ENCODE measurements at regions not wholly inside any gene's neighbourhood (a gene's known extent, or its start where the extent isn't known, plus 50 kb on each side); places are given as distances from the start of the nearest gene placed in this dataset.
"Not testable (repeated sequence)": the region's sequence is repeated elsewhere in the genome, so short reads cannot be mapped to it uniquely, and the experiment has no call there.

GRCh38 chrX:65451663-65452062 is 82.9 kb downstream of the LAS1L start:
- no peak overlapping the region for H3K27ac ChIP-seq (ENCODE audit: low read length)
- peaks cover 17% of the 10 kb centered on the region for H3K9me3 ChIP-seq (ENCODE audit: control insufficient read depth, low read depth, low read length)
- no peak overlapping the region for H3K9ac ChIP-seq (ENCODE audit: low read length)
- no peaks in the 10 kb centered on the region for H3K27me3 ChIP-seq (ENCODE audit: control insufficient read depth, insufficient read depth, low read length)
- H3K4me3 ChIP-seq (ENCODE audit: low read length), result no peak overlapping the region
- no peaks in the 10 kb centered on the region for H3K36me3 ChIP-seq (ENCODE audit: control insufficient read depth, low read depth, low read length)
- H3K4me1 ChIP-seq (ENCODE audit: control insufficient read depth, low read depth, low read length), result no peaks in the 10 kb centered on the region

GRCh38 chrX:65420154-65420553 is 114.4 kb downstream of the LAS1L start:
- no peaks in the 10 kb centered on the region for H3K4me1 ChIP-seq (ENCODE audit: control insufficient read depth, low read depth, low read length)
- no peaks in the 10 kb centered on the region for H3K36me3 ChIP-seq (ENCODE audit: control insufficient read depth, low read depth, low read length)
- H3K4me3 ChIP-seq (ENCODE audit: low read length), result no peak overlapping the region
- no peak overlapping the region for H3K27ac ChIP-seq (ENCODE audit: low read length)
- H3K9ac ChIP-seq (ENCODE audit: low read length), result no peak overlapping the region
- H3K27me3 ChIP-seq (ENCODE audit: control insufficient read depth, insufficient read depth, low read length), result no peaks in the 10 kb centered on the region
- H3K9me3 ChIP-seq (ENCODE audit: control insufficient read depth, low read depth, low read length), result peaks cover 13% of the 10 kb centered on the region

- Histone ChIP-seq H3K27me3 (ENCODE audit: control insufficient read depth, insufficient read depth, low read length) (peaks cover 25% of the 10 kb centered on the region), H3K4me3 (ENCODE audit: low read length) (peak overlapping the region; percentile 39), H3K9me3 (ENCODE audit: control insufficient read depth, low read depth, low read length) (peaks cover 22% of the 10 kb centered on the region)
- not testable (repeated sequence) for H3K27ac ChIP-seq (ENCODE audit: low read length); H3K4me1 ChIP-seq (ENCODE audit: control insufficient read depth, low read depth, low read length); H3K9ac ChIP-seq (ENCODE audit: low read length); H3K36me3 ChIP-seq (ENCODE audit: control insufficient read depth, low read depth, low read length)
Observed at GRCh38 chrX:65407662-65408061, 126.9 kb downstream of the LAS1L start.

- no peak overlapping the region for H3K27ac ChIP-seq (ENCODE audit: low read length)
- peak overlapping the region; percentile 39 for H3K4me3 ChIP-seq (ENCODE audit: low read length)
- H3K36me3 ChIP-seq (ENCODE audit: control insufficient read depth, low read depth, low read length), result no peaks in the 10 kb centered on the region
- H3K9ac ChIP-seq (ENCODE audit: low read length), result no peak overlapping the region
- no peaks in the 10 kb centered on the region for H3K4me1 ChIP-seq (ENCODE audit: control insufficient read depth, low read depth, low read length)
- H3K9me3 ChIP-seq (ENCODE audit: control insufficient read depth, low read depth, low read length), result peaks cover 22% of the 10 kb centered on the region
- peaks cover 25% of the 10 kb centered on the region for H3K27me3 ChIP-seq (ENCODE audit: control insufficient read depth, insufficient read depth, low read length)
Observed at GRCh38 chrX:65407157-65407626, 127.4 kb downstream of the LAS1L start.

- Histone ChIP-seq H3K9me3 (ENCODE audit: control insufficient read depth, low read depth, low read length) (peaks cover 22% of the 10 kb centered on the region), H3K4me1 (ENCODE audit: control insufficient read depth, low read depth, low read length) (no peaks in the 10 kb centered on the region), H3K36me3 (ENCODE audit: control insufficient read depth, low read depth, low read length) (no peaks in the 10 kb centered on the region), H3K4me3 (ENCODE audit: low read length) (peak overlapping the region; percentile 39), H3K27me3 (ENCODE audit: control insufficient read depth, insufficient read depth, low read length) (peaks cover 25% of the 10 kb centered on the region), H3K27ac (ENCODE audit: low read length) (no peak overlapping the region), H3K9ac (ENCODE audit: low read length) (no peak overlapping the region)
Observed at GRCh38 chrX:65406532-65406931, 128.1 kb downstream of the LAS1L start.

GRCh38 chrX:65392284-65392683 is 142.3 kb downstream of the LAS1L start:
- no peak overlapping the region for H3K4me3 ChIP-seq (ENCODE audit: low read length)
- H3K4me1 ChIP-seq (ENCODE audit: control insufficient read depth, low read depth, low read length), result no peaks in the 10 kb centered on the region
- no peak overlapping the region for H3K27ac ChIP-seq (ENCODE audit: low read length)
- peaks cover 21% of the 10 kb centered on the region for H3K9me3 ChIP-seq (ENCODE audit: control insufficient read depth, low read depth, low read length)
- H3K36me3 ChIP-seq (ENCODE audit: control insufficient read depth, low read depth, low read length), result no peaks in the 10 kb centered on the region
- no peaks in the 10 kb centered on the region for H3K27me3 ChIP-seq (ENCODE audit: control insufficient read depth, insufficient read depth, low read length)
- no peak overlapping the region for H3K9ac ChIP-seq (ENCODE audit: low read length)

GRCh38 chrX:65389120-65389519 is 145.5 kb downstream of the LAS1L start:
- not testable (repeated sequence) for H3K4me3 ChIP-seq (ENCODE audit: low read length); H3K27ac ChIP-seq (ENCODE audit: low read length); H3K9ac ChIP-seq (ENCODE audit: low read length); H3K36me3 ChIP-seq (ENCODE audit: control insufficient read depth, low read depth, low read length); H3K4me1 ChIP-seq (ENCODE audit: control insufficient read depth, low read depth, low read length); H3K27me3 ChIP-seq (ENCODE audit: control insufficient read depth, insufficient read depth, low read length)
- peaks cover 19% of the 10 kb centered on the region for H3K9me3 ChIP-seq (ENCODE audit: control insufficient read depth, low read depth, low read length)
